ENCODE measurements at regions not wholly inside any gene's neighbourhood (a gene's known extent, or its start where the extent isn't known, plus 50 kb on each side); places are given as distances from the start of the nearest gene placed in this dataset.

- WGBS (ENCODE audit: extremely low coverage, insufficient read length, low lambda C conversion rate), result no CpG with 5 or more reads among the region's 3 CpGs
- no peak overlapping the region for H3T11ph ChIP-seq (ENCODE audit: low read length)
- H3K27me3 ChIP-seq (ENCODE audit: insufficient read depth, low read length), result no peaks in the 10 kb centered on the region
- no peak overlapping the region for H4K91ac ChIP-seq (ENCODE audit: insufficient read length, low read depth, low read length)
- DNase-seq, result no peak
- H3K14ac ChIP-seq (ENCODE audit: insufficient read depth, low read length), result no peak overlapping the region; the same call in 1 of the 2 replicates
- TF ChIP-seq CTCF (conservative IDR thresholded peaks at IDR 0.05), result no peak
- no peak overlapping the region for H3K27ac ChIP-seq (ENCODE audit: insufficient read length, low read depth, low read length)
- H3K79me1 ChIP-seq (ENCODE audit: insufficient read depth, low read depth, low read length, poor library complexity, severe bottlenecking), result no peaks in the 10 kb centered on the region
- Mint-ChIP-seq H3K4me1 (peaks cover 29 to 33% of the 10 kb centered on the region in 2 experiments), H3K27me3 (ENCODE audit: low read depth) (peaks cover 4% of the 10 kb centered on the region), H3K36me3 (ENCODE audit: insufficient read depth in 1 of 3, low read depth in 3 of 3) (no peaks in the 10 kb centered on the region), H3K4me3 (no peak overlapping the region), H3K9me3 (no peaks in the 10 kb centered on the region; a peak in 1 of 5 replicates), H3K27ac (no peak overlapping the region)
- H4K5ac ChIP-seq (ENCODE audit: insufficient read length, low read depth, low read length), result no peak overlapping the region
- H3K23me2 ChIP-seq (ENCODE audit: insufficient read length, low read depth, low read length, poor library complexity, severe bottlenecking), result no peaks in the 10 kb centered on the region
- H3K23ac ChIP-seq (ENCODE audit: insufficient read length, low read depth, low read length), result no peak overlapping the region
- H2BK5ac ChIP-seq (ENCODE audit: insufficient read length, low read length), result no peak overlapping the region
- H3K4me2 ChIP-seq (ENCODE audit: insufficient read depth, insufficient read length, low read length), result no peak overlapping the region
- H2AK5ac ChIP-seq (ENCODE audit: insufficient read length, low read length), result no peak overlapping the region
- no peak overlapping the region for H2BK12ac ChIP-seq (ENCODE audit: insufficient read length, low read depth, low read length)
- H4K8ac ChIP-seq (replicated peaks; ENCODE audit: insufficient read length, low read depth, low read length), result no peak overlapping the region
- no peaks in the 10 kb centered on the region for H3K9me3 ChIP-seq (ENCODE audit: control insufficient read depth, low read depth, low read length)
- H2AFZ ChIP-seq (ENCODE audit: low read length), result no peak overlapping the region
- no peak overlapping the region for H3K9ac ChIP-seq (ENCODE audit: extremely low read depth, insufficient read length, low read length)
- no peak overlapping the region for H3K56ac ChIP-seq (ENCODE audit: insufficient read length, low read depth, low read length)
- no peak overlapping the region for H2BK20ac ChIP-seq (ENCODE audit: low read depth, low read length, poor library complexity, severe bottlenecking)
- H4K20me1 ChIP-seq (ENCODE audit: control insufficient read depth, insufficient read depth, insufficient read length), result no peaks in the 10 kb centered on the region
- H3K4me1 ChIP-seq (ENCODE audit: insufficient read depth, low read length), result peaks cover 12% of the 10 kb centered on the region; the same call in 1 of the 2 replicates
- H3K4ac ChIP-seq (ENCODE audit: low read depth, low read length), result no peak overlapping the region
- H3K18ac ChIP-seq (ENCODE audit: insufficient read length, low read depth, low read length), result no peak overlapping the region
- H2BK120ac ChIP-seq (ENCODE audit: low read depth, low read length, poor library complexity, severe bottlenecking), result no peak overlapping the region
- no peaks in the 10 kb centered on the region for H3K79me2 ChIP-seq (ENCODE audit: insufficient read depth, low read length)
- no peak overlapping the region for H2BK15ac ChIP-seq (ENCODE audit: low read depth, low read length)
Measured at GRCh38 chr2:7618031-7618430, 700.8 kb downstream of the RNF144A start.

Measured in H9 (cell line).